ENCODE measurements at regions not wholly inside any gene's neighbourhood (a gene's known extent, or its start where the extent isn't known, plus 50 kb on each side); places are given as distances from the start of the nearest gene placed in this dataset.
"Not testable (repeated sequence)": the region's sequence is repeated elsewhere in the genome, so short reads cannot be mapped to it uniquely, and the experiment has no call there.

DNA sequence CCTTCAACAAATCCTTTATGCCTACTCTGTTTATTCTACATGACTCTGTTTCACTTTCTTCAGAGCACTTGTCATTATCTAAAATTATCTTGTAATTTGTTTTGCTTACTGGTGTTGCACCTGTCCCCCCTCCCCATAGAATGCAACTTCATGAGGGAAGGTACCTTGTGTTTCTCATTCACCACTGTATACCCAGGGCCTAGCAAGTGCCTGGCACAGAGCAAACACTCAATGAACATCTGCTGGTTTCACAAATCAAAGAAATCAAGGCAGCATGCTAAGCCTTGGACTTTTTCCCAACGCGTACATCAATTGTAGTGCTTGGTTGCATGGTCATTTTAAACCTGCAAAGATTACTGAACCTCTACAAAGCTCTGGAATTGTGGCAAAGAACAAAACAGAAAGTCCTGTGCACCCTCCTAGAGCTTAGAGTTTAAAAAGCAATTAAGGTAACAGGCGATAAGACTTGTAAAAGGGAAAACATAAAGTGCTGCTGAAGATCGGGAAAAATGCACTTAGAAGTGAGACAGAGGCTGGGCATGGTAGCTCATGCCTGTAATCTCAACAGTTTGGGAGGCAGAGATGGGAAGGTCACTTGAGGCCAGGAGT is 479.1 kb downstream of the MED13L start:
- H3K4me3 Mint-ChIP-seq, result no peak overlapping the region
- H3K27ac Mint-ChIP-seq, result peak overlapping the region in 1 of 10 donors; percentile 15
- peaks cover 0 to 12% (median 0%) of the 10 kb centered on the region in 9 donors for H3K9me3 Mint-ChIP-seq
- POLR2A ChIA-PET, result no interaction called here
- H3K4me1 Mint-ChIP-seq, result no peaks in the 10 kb centered on the region
- peaks cover 2 to 30% (median 7%) of the 10 kb centered on the region in 5 donors for H3K27me3 Mint-ChIP-seq
- peaks cover 0 to 5% (median 0%) of the 10 kb centered on the region in 3 donors for H3K36me3 Mint-ChIP-seq
- ATAC-seq, result no peak
- DNase-seq, result no peak

DNA sequence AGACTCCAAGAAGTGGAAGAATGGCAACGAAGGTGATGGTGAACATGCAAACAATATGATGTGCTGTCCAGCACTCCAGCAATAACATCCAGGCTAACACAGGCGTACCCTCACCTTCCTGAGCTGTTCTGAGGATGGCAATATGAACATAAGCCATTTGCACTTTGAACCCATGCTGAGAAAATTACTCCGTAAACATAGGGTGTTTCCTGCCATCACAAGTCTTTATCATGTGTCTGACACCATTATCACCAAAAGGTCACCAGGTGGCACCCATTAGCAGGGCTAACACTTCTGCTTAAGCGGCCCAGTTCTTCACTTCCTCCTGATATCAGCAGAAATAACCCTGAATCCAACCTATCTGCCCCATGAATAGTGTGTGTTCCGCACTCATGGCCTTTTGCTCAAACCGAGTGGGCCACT is 482.8 kb downstream of the MED13L start:
- Mint-ChIP-seq H3K27ac (no peak overlapping the region), H3K4me1 (no peaks in the 10 kb centered on the region), H3K4me3 (no peak overlapping the region), H3K27me3 (peaks cover 8 to 30% (median 14%) of the 10 kb centered on the region in 5 donors), H3K36me3 (peaks cover 0 to 5% (median 0%) of the 10 kb centered on the region in 3 donors), H3K9me3 (peaks cover 0 to 6% (median 0%) of the 10 kb centered on the region in 9 donors)
- POLR2A ChIA-PET, result no interaction called here
- ATAC-seq (no peak), DNase-seq (no peak)

DNA sequence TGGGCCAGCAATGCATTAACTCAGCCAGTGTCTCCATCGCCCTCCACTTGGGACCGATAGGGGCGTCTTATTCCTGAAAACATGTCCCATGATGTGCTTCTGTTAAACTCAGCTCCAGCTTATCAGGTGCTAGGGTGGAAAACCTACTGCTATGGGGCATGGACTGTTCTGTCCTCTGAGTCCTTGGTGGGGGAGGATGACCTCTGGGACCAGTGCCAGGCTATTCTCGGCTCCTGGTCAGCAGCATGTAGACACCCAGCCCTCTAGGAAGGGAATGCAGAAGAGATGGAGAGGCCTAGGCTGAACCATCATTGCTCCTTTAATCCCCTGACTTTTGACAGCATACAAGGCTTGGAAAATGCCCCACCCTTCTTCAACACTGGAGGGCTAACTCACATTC is 486.2 kb downstream of the MED13L start:
- Mint-ChIP-seq H3K4me3 (no peak overlapping the region), H3K9me3 (peaks cover 0 to 9% (median 2%) of the 10 kb centered on the region in 9 donors), H3K27me3 (peaks cover 8 to 30% (median 16%) of the 10 kb centered on the region in 5 donors), H3K27ac (no peak overlapping the region), H3K4me1 (no peaks in the 10 kb centered on the region), H3K36me3 (peaks cover 0 to 5% (median 0%) of the 10 kb centered on the region in 3 donors)
- ATAC-seq (no peak), DNase-seq (no peak)
- POLR2A ChIA-PET, result no interaction called here

DNA sequence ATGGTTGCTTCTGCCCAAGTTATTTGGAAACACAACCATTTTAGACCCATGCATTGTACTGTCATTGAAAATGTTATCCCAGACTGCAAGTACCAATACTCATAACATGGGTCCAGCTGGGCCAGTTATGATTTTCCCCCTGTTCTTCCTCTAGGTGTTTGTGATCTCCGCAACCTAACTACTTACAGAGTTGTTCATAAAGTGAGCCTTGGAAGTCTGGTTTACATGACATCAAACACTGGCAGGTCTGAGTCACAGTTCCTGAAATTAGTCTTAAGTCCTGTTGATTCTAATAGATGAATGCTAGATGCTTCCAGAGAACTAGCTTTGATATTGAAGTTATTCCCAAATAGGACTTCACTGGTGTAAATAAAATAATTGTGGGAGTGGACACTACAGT is 487.0 kb downstream of the MED13L start:
- peaks cover 6 to 26% (median 15%) of the 10 kb centered on the region in 5 donors for H3K27me3 Mint-ChIP-seq
- DNase-seq, result no peak
- no peak overlapping the region for H3K4me3 Mint-ChIP-seq
- H3K36me3 Mint-ChIP-seq, result peaks cover 0 to 1% (median 0%) of the 10 kb centered on the region in 3 donors
- H3K9me3 Mint-ChIP-seq, result peaks cover 0 to 10% (median 4%) of the 10 kb centered on the region in 9 donors
- POLR2A ChIA-PET, result no interaction called here
- H3K27ac Mint-ChIP-seq, result no peak overlapping the region
- H3K4me1 Mint-ChIP-seq, result no peaks in the 10 kb centered on the region
- ATAC-seq, result no peak

DNA sequence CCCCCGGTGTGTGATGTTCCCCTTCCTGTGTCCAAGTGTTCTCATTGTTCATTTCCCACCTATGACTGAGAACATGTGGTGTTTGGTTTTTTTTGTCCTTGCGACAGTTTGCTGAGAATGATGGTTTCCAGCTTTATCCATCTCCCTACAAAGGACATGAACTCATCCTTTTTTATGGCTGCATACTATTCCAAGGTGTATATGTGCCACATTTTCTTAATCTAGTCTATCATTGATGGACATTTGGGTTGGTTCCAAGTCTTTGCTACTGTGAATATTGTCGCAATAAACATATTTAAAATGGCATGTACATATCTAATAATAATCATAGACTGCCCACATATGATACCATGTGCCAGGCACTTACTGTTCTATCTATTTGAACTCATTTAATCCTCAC is 491.0 kb downstream of the MED13L start:
- ATAC-seq, H3K27ac Mint-ChIP-seq, POLR2A ChIA-PET, H3K4me3 Mint-ChIP-seq, DNase-seq, H3K9me3 Mint-ChIP-seq, H3K36me3 Mint-ChIP-seq, H3K4me1 Mint-ChIP-seq: not testable (repeated sequence)
- H3K27me3 Mint-ChIP-seq, result peaks cover 4 to 22% (median 7%) of the 10 kb centered on the region in 5 donors

DNA sequence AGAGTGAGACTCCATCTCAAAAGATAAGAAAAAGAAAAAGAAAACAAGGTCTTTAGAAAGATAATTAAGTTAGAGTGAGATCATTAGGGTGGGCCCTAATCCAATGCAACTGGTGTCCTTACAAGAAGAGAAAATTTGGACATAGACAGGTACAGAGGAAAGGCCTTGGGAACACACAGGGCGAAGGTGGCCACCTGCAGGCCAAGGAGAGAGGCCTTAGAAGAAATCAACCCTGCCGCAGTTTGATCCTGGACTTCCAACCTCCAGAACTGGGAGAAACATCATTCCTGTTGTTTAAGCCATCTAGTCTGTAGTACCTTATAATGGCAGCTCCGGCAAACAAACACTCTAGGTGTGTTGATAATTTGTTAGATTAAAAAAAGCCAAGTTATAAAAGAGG is 491.9 kb downstream of the MED13L start:
- H3K4me1 Mint-ChIP-seq, result no peaks in the 10 kb centered on the region
- peaks cover under 1 to 24% (median 4%) of the 10 kb centered on the region in 5 donors for H3K27me3 Mint-ChIP-seq
- ATAC-seq (no peak), DNase-seq (no peak)
- H3K27ac Mint-ChIP-seq, result no peak overlapping the region
- H3K36me3 Mint-ChIP-seq, result no peaks in the 10 kb centered on the region
- no peak overlapping the region for H3K4me3 Mint-ChIP-seq
- peaks cover 0 to 8% (median 2%) of the 10 kb centered on the region in 9 donors for H3K9me3 Mint-ChIP-seq
- POLR2A ChIA-PET, result no interaction called here

DNA sequence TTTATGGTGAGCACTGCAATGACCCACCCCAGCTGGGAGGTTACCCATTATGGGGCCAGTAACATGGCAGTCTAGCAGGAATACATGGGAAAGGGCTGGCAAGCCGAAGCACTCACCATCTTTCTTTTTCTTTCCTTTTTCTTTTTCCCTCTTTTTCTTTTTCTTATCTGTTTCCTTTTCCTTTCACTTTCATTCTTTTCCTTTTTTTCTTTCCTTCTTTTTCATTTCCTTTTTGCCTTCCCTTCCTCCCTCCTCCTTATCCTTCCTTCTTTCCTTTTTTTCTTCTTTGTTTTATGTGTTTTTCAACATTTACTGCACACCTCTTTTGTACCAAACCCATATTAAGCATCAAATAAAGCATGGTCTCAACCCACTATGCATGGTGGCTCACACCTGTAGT is 501.1 kb downstream of the MED13L start:
- DNase-seq, result no peak
- Mint-ChIP-seq H3K36me3 (no peaks in the 10 kb centered on the region), H3K27ac (no peak overlapping the region), H3K4me1 (no peaks in the 10 kb centered on the region), H3K9me3 (peaks cover 0 to 16% (median 0%) of the 10 kb centered on the region in 9 donors), H3K27me3 (peaks cover 0 to 13% (median 4%) of the 10 kb centered on the region in 5 donors), H3K4me3 (no peak overlapping the region)
- no peak for ATAC-seq
- POLR2A ChIA-PET, result no interaction called here

DNA sequence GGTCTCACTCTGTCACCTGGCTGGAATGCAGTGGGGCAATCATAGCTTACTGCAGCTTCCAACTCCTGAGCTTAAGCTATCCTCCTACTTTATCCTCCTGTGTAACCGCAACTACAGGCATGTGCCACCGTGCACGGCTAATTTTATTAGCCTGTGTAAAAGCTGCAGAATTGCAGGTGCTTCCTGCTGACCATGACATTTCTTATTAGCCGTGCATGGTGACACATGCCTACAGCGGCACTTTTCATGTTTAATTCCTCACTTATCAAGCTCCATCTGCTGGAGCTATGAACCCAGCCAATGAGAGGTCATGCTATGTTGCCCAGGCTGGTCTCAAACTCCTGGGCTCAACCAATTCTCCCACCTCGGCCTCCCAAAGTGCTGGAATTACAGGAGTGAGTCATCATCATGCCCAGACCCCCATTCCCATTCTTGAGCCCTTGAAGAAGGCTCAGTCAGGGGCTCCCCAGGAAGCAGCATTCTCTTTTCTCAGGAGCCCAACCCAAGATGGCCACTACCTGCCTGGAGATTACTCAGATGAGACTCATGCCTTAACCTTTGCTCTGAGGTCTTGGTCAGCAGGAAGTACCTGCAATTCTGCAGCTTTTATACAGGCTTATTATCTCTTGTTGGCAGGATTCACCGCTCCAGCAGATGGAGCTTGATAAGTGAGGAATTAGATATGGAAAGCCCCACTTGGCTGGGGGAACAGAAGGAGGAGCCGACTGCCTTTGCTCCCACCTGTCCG is 503.2 kb downstream of the MED13L start:
- POLR2A ChIA-PET, result no interaction called here
- Mint-ChIP-seq H3K27me3 (peaks cover 0 to 10% (median 4%) of the 10 kb centered on the region in 5 donors), H3K4me1 (no peaks in the 10 kb centered on the region), H3K4me3 (no peak overlapping the region), H3K27ac (no peak overlapping the region), H3K9me3 (peaks cover 0 to 16% (median 0%) of the 10 kb centered on the region in 9 donors), H3K36me3 (no peaks in the 10 kb centered on the region)
- no peak for ATAC-seq
- DNase-seq, result no peak

DNA sequence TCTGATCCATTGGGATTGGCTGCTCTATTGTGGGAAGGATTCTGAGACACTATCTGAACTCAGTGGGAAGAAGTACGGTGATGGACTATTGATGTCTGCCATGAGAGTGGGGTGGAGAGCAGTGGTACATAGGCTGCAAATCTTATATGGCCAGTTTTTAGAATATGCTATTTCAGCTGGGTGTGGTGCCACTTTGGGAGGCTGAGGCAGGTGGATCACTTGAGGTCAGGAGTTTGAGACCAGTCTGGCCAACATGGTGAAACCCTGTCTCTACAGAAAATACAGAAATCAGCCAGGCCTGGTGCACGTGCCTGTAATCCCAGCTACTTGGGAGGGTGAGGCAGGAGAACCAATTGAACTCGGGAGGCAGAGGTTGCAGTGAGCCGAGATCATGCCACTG is 505.9 kb downstream of the MED13L start:
- POLR2A ChIA-PET, result no interaction called here
- Mint-ChIP-seq H3K27ac (no peak overlapping the region), H3K9me3 (peaks cover 0 to 19% (median 0%) of the 10 kb centered on the region in 9 donors), H3K36me3 (no peaks in the 10 kb centered on the region), H3K4me3 (no peak overlapping the region), H3K27me3 (peaks cover 0 to 12% (median 8%) of the 10 kb centered on the region in 5 donors), H3K4me1 (no peaks in the 10 kb centered on the region)
- no peak for ATAC-seq
- no peak for DNase-seq

DNA sequence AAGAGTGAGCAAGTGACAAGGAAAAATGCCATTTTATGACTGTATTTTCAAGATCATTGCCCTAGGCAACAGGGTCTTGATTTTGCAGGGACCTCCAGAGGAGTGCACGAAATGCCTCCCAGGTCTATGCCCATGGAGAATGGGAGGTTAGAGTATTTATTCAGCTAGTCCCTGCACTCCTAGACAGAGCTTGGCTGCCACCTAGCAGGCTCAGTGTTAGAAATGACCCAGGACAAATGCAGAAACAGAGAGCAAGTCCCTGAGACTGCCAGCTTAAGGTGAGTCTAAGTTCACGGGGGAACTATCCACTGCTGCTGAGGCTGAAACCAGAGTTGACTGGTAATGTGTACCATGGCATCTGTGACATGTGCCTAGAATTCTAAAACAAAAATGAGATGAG is 506.4 kb downstream of the MED13L start:
- H3K27me3 Mint-ChIP-seq, result peaks cover 3 to 17% (median 10%) of the 10 kb centered on the region in 5 donors
- no peaks in the 10 kb centered on the region for H3K36me3 Mint-ChIP-seq
- no peak overlapping the region for H3K27ac Mint-ChIP-seq
- POLR2A ChIA-PET, result no interaction called here
- H3K4me1 Mint-ChIP-seq, result no peaks in the 10 kb centered on the region
- ATAC-seq (no peak), DNase-seq (no peak)
- peaks cover 0 to 24% (median 0%) of the 10 kb centered on the region in 9 donors for H3K9me3 Mint-ChIP-seq
- H3K4me3 Mint-ChIP-seq, result no peak overlapping the region

DNA sequence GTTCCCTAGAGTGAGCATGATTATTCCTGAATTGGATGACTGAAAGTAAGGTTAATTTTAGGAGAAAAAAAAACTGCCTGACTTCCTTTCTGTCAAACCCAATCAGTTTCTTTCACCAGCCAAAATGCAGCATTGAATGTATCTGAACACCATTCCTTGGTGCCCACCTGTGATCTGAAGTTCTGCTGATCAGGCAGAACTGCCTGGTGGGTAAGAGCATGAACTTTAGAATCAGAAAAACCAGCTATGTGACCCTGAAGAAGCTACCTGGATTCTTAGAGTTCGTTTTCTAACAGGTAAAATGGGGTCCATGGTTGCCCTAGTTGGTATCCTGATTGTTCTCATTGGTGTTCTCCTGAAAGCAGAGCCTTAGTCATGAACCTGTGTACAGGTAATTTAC is 506.9 kb downstream of the MED13L start:
- Mint-ChIP-seq H3K4me3 (no peak overlapping the region), H3K4me1 (no peaks in the 10 kb centered on the region), H3K27me3 (peaks cover 3 to 18% (median 10%) of the 10 kb centered on the region in 5 donors), H3K9me3 (peaks cover 0 to 26% (median 0%) of the 10 kb centered on the region in 9 donors), H3K27ac (no peak overlapping the region), H3K36me3 (no peaks in the 10 kb centered on the region)
- POLR2A ChIA-PET, result no interaction called here
- no peak for ATAC-seq
- no peak for DNase-seq

DNA sequence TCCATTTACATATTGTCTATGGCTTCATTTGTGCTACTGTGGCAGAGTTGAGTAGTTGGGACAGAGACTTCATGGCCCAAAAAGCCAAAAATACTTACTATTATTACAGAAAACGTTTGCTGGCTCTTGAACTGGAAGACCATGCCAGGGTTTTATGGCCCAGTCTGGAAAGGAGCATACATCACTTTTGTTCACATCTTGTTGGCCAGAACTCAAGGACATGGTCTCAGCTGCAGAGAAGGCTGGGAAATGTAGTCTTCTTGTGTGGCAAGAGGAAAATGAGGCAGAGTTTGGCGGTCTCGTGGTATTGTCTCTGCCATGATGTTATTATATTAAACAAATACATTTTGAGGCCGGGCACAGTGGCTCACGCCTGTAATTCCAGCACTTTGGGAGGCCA is 509.6 kb downstream of the MED13L start:
- DNase-seq (no peak), ATAC-seq (no peak)
- no peak overlapping the region for H3K4me3 Mint-ChIP-seq
- H3K36me3 Mint-ChIP-seq, result no peaks in the 10 kb centered on the region
- no peaks in the 10 kb centered on the region for H3K4me1 Mint-ChIP-seq
- POLR2A ChIA-PET, result no interaction called here
- no peak overlapping the region for H3K27ac Mint-ChIP-seq
- peaks cover 0 to 15% (median 3%) of the 10 kb centered on the region in 9 donors for H3K9me3 Mint-ChIP-seq
- H3K27me3 Mint-ChIP-seq, result peaks cover 3 to 18% (median 9%) of the 10 kb centered on the region in 5 donors

DNA sequence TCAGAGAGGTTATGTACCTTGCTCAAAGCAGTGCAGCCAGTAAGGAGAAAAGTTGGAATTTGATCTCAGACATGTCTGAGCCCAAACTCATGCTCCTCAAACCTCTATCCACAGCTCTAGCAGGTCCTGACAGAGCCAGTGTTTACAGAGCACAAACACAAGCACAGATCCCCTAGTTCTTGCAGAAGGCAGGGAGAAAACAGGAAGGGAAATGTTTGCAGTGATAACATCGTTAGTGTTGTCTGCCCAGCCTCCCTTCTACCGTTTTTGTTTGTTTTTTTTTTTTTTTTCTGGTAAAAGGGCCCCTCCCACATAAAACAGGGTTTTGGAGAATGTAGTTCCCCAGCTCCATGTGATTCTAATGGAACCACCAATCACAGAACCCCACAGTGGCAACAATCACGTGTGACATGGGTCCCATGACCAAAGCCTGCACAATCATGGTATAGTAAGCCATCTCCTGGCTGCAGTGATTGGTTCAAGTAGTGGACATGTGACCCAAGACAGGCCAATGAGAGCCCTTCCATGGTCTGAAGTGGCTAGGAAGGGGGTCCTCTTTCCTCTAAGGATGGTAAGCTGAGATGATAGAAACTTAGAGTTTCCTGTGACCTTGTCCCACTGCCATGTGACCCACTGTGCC is 513.4 kb downstream of the MED13L start:
- Mint-ChIP-seq H3K36me3 (no peaks in the 10 kb centered on the region), H3K27ac (no peak overlapping the region), H3K4me3 (no peak overlapping the region), H3K27me3 (peaks cover 5 to 18% (median 11%) of the 10 kb centered on the region in 5 donors), H3K9me3 (peaks cover 0 to 10% (median 3%) of the 10 kb centered on the region in 9 donors), H3K4me1 (no peaks in the 10 kb centered on the region)
- ATAC-seq (no peak), DNase-seq (no peak)
- POLR2A ChIA-PET, result no interaction called here
